ENCODE measurements at regions not wholly inside any gene's neighbourhood (a gene's known extent, or its start where the extent isn't known, plus 50 kb on each side); places are given as distances from the start of the nearest gene placed in this dataset.

- DNase-seq = no peak
Observed at GRCh38 chr3:34323517-34323916, 525.1 kb downstream of the PDCD6IP start.

GRCh38 chr3:34346656-34347055 lies 548.2 kb downstream of the PDCD6IP start:
- no peak for DNase-seq

- DNase-seq = peak; percentile 18
Observed at GRCh38 chr3:34351882-34352777, 553.7 kb downstream of the PDCD6IP start.

GRCh38 chr3:34352778-34353331 lies 554.4 kb downstream of the PDCD6IP start:
- DNase-seq = no peak

GRCh38 chr3:34357461-34357860 lies 559.0 kb downstream of the PDCD6IP start:
- peak; percentile 62 for DNase-seq

GRCh38 chr3:34359064-34359463 lies 560.6 kb downstream of the PDCD6IP start:
- DNase-seq = no peak

- no peak for DNase-seq
Observed at GRCh38 chr3:34360713-34361112, 562.3 kb downstream of the PDCD6IP start.

- DNase-seq = no peak
Observed at GRCh38 chr3:34361921-34362320, 563.5 kb downstream of the PDCD6IP start.

GRCh38 chr3:34362910-34363309 lies 564.5 kb downstream of the PDCD6IP start:
- no peak for DNase-seq

GRCh38 chr3:34363881-34364280 lies 565.5 kb downstream of the PDCD6IP start:
- no peak for DNase-seq

GRCh38 chr3:34364335-34364734 lies 565.9 kb downstream of the PDCD6IP start:
- DNase-seq = peak; percentile 43

- DNase-seq = no peak
Observed at GRCh38 chr3:34365231-34365630, 566.8 kb downstream of the PDCD6IP start.

- no peak for DNase-seq
Observed at GRCh38 chr3:34365771-34366170, 567.3 kb downstream of the PDCD6IP start.

- DNase-seq = no peak
Observed at GRCh38 chr3:34367521-34367920, 569.1 kb downstream of the PDCD6IP start.

- peak; percentile 7 for DNase-seq
Observed at GRCh38 chr3:34374521-34374920, 576.1 kb downstream of the PDCD6IP start.

GRCh38 chr3:34376691-34377090 lies 578.3 kb downstream of the PDCD6IP start:
- no peak for DNase-seq

- no peak for DNase-seq
Observed at GRCh38 chr3:34377961-34378360, 579.5 kb downstream of the PDCD6IP start.

- DNase-seq = no peak
Observed at GRCh38 chr3:34381243-34381642, 582.8 kb downstream of the PDCD6IP start.

GRCh38 chr3:34382859-34383258 lies 584.4 kb downstream of the PDCD6IP start:
- peak; percentile 72 for DNase-seq

- peak; percentile 23 for DNase-seq
Observed at GRCh38 chr3:34386309-34386708, 587.9 kb downstream of the PDCD6IP start.

- no peak for DNase-seq
Observed at GRCh38 chr3:34387826-34388564, 589.6 kb downstream of the PDCD6IP start.

- DNase-seq = no peak
Observed at GRCh38 chr3:34388830-34389229, 590.4 kb downstream of the PDCD6IP start.

GRCh38 chr3:34394978-34395748 lies 596.7 kb downstream of the PDCD6IP start:
- DNase-seq = no peak

Data from DMS53 (cell line).